ENCODE measurements at regions not wholly inside any gene's neighbourhood (a gene's known extent, or its start where the extent isn't known, plus 50 kb on each side); places are given as distances from the start of the nearest gene placed in this dataset.
"Not testable (repeated sequence)": the region's sequence is repeated elsewhere in the genome, so short reads cannot be mapped to it uniquely, and the experiment has no call there.

GRCh38 chr6:19714434-19715166, 122.6 kb upstream of the ID4 start:
- DNase-seq = no peak

- DNase-seq = no peak
These were observed 122.0 kb upstream of the ID4 start for GRCh38 chr6:19715167-19715551.

- no peak for DNase-seq
These were observed 117.5 kb upstream of the ID4 start for GRCh38 chr6:19719691-19720128.

GRCh38 chr6:19721766-19722377, 115.3 kb upstream of the ID4 start:
- no peak for DNase-seq

DNA sequence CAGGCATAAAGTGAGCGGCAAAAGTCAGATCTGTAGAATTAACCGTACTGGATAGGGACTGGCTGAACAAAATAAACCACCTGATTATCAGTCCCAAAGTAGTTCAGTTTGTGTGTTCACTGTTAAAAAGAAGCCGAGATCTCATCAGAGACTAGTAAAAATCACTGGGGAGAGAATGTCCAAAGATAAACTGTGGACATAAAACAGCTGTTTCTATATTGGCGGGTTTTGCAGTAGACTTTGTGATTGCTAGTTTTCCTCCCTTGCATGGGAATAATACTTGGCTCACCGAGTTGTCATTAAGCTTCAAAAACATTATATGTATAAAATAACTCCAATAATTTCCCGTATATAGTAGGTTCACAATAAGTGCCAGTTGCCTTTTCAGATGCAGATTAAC, 114.2 kb upstream of the ID4 start:
- DNase-seq = no peak

- DNase-seq = no peak
These were observed 113.6 kb upstream of the ID4 start for GRCh38 chr6:19723545-19723944.

GRCh38 chr6:19725436-19725835, 111.7 kb upstream of the ID4 start:
- DNase-seq = not testable (repeated sequence)

DNA sequence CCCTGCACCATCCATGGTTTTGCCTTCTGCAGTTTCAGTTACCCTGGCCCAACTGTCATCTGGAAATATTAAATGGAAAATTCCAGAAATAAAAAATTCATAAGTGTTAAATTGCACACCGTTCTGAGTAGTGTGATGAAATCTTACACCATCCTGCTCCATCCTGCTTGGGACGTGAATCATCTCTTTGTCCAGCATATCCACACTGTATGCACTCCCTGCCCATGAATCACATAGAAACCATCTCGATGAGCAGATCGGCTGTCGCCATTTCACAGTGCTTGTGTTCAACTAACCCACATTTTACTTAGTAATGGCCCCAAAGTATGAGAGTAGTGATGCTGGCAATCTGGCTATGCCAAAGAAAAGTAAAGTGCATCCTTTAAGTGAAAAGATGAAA, 105.9 kb upstream of the ID4 start:
- no peak for DNase-seq

GRCh38 chr6:19734061-19734460, 103.1 kb upstream of the ID4 start:
- no peak for DNase-seq

DNA sequence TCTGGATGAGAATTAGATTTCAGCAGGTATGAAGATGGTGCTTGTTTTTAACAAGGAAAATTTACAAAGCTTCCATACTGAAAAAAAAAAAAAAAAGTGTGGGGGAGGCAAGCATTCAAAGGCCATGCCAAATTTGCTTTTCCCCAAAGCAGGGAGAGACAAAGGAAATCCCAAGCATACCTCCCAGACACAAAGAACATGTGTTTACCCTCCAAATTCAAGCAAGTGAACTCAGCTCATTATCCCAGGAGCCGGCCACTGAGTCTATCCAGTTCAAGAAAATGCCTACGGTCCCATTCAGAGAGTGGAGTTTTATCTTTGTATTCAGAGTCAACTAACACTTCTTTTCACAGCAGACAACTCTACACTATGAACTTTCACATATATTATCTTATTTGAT, 102.7 kb upstream of the ID4 start:
- no peak for DNase-seq

DNA sequence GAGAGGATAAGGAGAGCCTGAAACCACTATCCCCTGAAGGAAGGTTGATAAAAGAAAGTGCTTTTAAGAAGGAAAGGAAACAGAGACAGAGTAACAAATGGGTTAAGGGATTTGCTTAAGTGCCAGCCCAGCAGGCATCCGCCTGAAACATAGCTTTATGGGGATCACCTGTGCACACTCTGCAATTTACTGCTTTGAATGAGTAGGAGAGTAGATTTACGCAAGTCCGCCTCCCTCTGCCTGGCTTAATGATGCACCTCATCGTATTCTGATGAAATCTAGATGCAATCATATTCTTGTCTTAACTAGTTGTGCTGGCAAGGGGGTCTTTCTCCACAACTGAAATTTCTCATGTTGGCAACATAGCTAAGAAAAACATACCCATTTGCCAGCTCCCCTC, 101.1 kb upstream of the ID4 start:
- DNase-seq = no peak

DNA sequence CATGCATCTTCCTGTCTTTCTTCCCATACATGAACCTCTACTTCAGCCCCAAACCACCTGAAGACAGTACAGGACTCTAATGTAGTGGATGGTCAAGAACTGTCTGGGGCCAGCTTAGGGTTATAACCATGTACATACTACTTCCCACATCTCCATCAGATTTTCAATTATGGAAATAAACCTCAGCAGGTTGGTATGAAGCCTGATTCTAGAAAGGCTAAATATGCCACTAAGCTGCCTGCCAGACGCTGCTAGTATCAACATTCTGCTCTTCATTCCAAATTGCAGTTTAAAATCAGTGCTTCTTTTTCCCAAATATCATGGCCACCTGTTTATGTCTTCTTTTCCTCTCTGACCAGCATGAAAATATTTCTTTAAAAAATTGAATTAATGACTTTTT, 99.2 kb upstream of the ID4 start:
- DNase-seq = no peak

DNA sequence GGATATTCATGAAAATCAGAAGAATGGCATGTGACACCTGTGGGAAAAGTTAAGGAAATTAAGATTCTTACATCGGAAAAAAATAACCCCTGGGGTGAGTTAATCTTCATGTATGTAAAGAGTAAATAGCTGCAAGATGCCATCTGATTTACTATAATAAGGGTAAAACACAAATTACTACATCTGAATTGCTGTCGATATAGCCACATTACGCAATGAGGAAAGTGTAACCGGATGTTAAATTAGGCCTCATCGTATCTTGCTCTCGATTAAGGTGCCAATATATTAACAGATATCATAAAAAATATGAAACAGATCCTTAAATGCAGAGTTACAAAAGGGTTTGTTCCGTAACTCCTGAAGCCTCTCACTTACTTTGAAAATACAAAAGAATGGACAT, 87.4 kb upstream of the ID4 start:
- no peak for DNase-seq

- DNase-seq = no peak
These were observed 84.4 kb upstream of the ID4 start for GRCh38 chr6:19752746-19753145.

DNA sequence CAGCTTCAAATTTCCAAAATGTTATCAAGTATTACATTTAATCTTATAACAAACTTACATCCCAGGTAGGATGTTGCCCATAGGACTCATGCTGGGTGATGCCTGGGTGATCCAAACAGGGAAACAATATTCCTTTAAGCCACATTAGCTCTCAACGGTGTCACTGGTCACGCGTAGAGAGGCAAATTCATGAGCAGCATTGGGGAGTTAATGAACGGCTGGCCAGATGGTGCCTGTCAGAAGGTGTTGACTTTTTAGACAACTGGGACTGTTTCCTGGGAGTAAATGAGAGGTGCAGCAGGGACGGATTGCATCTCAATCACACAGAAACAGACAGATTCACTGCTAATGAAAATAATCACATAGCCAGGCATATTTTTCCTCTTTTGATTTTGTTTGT, 83.3 kb upstream of the ID4 start:
- DNase-seq = no peak

- no peak for DNase-seq
These were observed 82.5 kb upstream of the ID4 start for GRCh38 chr6:19754686-19755085.

DNA sequence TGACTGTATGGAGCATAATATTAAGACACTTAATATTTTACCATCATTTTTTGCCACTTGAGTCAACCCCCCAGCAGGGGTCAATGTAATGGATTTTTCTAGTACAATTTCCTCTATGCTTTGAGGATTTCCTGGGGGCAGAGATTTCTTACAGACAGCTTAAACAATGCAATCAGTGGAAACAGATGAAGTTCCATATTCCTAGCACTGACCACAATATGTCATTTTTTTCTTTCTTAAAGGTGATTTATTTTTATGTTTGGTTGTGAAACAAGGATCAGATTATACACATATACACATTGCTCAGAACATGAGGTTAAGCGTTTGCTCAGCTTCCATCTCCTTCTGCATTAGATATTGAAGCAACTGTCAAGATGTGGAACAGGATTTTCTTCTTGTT, 82.0 kb upstream of the ID4 start:
- DNase-seq = no peak

- DNase-seq = no peak
These were observed 80.1 kb upstream of the ID4 start for GRCh38 chr6:19757036-19757435.

DNA sequence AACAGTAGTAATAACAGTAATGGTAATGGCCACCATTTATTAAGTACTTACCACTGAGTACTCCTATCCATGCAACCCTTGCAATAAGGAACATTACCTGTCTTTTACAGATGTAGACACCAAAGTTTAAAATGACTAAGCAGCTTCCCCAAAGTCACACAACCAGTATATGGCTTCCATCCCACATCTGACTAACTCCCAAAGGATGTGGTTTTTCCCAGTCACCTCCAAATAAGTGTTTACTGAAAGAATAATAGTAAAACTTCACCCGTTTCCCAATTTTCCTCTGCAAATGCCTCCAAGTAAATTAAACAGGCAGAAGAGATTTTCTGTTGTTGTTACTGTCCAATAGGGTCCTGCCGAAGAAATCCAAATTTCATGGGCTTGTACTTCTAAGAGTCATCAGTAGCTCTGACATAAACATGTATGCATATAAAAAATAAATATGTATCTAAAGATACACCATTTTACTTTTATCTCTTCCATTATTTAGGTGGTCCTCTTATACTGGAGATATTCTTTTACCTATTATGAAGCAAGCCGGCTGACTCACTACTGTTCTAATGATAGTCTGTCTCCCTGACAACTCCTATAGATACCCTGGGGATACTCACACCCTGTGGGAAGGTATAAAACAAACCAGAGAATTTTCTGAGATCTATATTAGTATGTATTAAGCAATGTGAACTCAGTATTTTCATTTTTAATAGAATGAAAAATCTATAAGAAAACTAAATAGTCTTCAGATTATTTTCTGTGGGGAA, 77.9 kb upstream of the ID4 start:
- no peak for DNase-seq

- no peak for DNase-seq
These were observed 76.0 kb upstream of the ID4 start for GRCh38 chr6:19761121-19761520.

GRCh38 chr6:19771753-19772336, 65.3 kb upstream of the ID4 start:
- DNase-seq = no peak

DNA sequence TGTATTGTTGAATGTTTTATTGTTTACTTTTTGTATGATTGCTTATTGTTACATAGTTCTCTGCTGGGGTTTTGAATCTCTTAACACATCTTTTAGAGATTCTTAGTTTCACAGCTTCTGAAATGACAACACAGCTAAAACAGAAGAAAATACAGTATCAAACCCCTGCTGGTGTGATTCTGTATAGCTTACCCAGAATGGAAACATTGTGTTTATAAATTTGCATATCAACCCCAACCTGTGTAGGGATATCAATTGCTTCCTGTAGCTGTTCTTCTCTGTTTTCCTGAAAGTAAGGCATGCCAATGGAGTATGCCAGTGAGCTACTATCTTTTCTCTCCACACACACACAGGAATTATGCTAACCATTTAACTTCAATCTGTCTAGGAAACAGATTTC, 64.3 kb upstream of the ID4 start:
- no peak for DNase-seq

DNA sequence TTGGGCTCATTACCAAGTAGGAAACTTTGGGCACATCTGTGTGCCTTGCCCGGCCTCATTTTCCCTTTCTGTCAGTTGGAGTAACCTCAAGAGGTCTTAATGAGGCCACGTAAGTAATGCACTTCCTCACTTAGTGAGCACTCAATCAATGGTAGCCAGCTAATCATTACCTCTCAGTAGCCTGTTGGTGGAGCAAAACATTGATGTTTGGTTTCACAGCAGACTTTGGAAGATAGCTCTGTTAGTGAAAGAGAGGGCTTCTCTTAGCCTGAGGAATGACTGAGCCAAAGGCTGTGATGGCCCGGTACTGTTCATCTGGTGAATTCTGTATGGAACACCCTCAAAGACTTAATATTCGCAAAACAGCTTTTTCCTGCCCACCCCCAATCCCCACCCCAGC, 55.9 kb upstream of the ID4 start:
- no peak for DNase-seq

DNA sequence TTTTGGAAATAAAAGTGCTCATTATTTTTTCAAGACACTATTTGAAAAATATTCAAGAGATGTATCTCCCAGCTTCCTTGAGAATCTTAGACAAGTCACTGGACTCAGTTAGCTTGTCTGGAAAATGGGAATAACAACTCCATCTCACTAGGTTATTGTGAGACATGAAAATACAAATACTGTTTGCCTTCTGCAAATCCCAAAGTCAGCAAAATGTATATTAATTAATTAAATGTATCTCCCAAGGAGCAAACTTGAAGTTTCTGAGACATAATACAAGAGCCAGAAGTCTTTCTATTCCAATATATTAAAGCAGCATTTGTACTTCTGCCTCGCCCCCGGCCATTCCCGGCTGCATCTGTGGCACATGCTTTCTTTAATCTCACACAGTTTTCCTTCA, 54.6 kb upstream of the ID4 start:
- no peak for DNase-seq
